Rectal smooth muscle tissue (tissue), 1 donor: ENCODE measurements at regions not wholly inside any gene's neighbourhood (a gene's known extent, or its start where the extent isn't known, plus 50 kb on each side); places are given as distances from the start of the nearest gene placed in this dataset.
"Not testable (repeated sequence)": the region's sequence is repeated elsewhere in the genome, so short reads cannot be mapped to it uniquely, and the experiment has no call there.

Source experiments
- H3K27ac ChIP-seq: one replicate; pipeline ENCODE4 v1.7.0; 2013; ENCODE audit warnings: low read depth, low read length, inconsistent platforms
- H3K27me3 ChIP-seq: one replicate; pipeline ENCODE4 v1.7.0; 2013; ENCODE audit warnings: low read length; ENCODE audit not compliant: control insufficient read depth, insufficient read depth
- H3K36me3 ChIP-seq: one replicate; pipeline ENCODE4 v1.7.0; 2013; ENCODE audit warnings: low read length; ENCODE audit not compliant: control insufficient read depth, insufficient read depth
- H3K4me1 ChIP-seq: one replicate; pipeline ENCODE4 v1.7.0; 2013; ENCODE audit warnings: low read length; ENCODE audit not compliant: control insufficient read depth, insufficient read depth
- H3K4me3 ChIP-seq: one replicate; pipeline ENCODE4 v1.7.0; 2013; ENCODE audit warnings: low read length
- H3K9ac ChIP-seq: one replicate; pipeline ENCODE4 v1.7.0; 2013; ENCODE audit warnings: low read length

GRCh38 chr2:223319601-223320000 lies 267.6 kb downstream of the KCNE4 start:
- Histone ChIP-seq H3K27ac (no peak overlapping the region), H3K27me3 (no peaks in the 10 kb centered on the region), H3K36me3 (no peaks in the 10 kb centered on the region), H3K9ac (no peak overlapping the region), H3K4me1 (peaks cover 2% of the 10 kb centered on the region), H3K4me3 (no peak overlapping the region)

- H3K4me3 ChIP-seq = no peak overlapping the region
- no peaks in the 10 kb centered on the region for H3K36me3 ChIP-seq
- no peak overlapping the region for H3K27ac ChIP-seq
These were observed 272.4 kb downstream of the KCNE4 start for GRCh38 chr2:223324402-223324801.

GRCh38 chr2:223328578-223328977 lies 273.6 kb downstream of the SCG2 start:
- Histone ChIP-seq H3K36me3 (no peaks in the 10 kb centered on the region), H3K27ac (no peak overlapping the region), H3K9ac (no peak overlapping the region), H3K4me3 (no peak overlapping the region), H3K4me1 (no peaks in the 10 kb centered on the region), H3K27me3 (no peaks in the 10 kb centered on the region)

More at GRCh38 chr2:223324402-223324801, 272.4 kb downstream of the KCNE4 start:
- Histone ChIP-seq H3K4me1 (no peaks in the 10 kb centered on the region), H3K27me3 (no peaks in the 10 kb centered on the region), H3K9ac (no peak overlapping the region)

- not testable (repeated sequence) for H3K27me3 ChIP-seq, H3K9ac ChIP-seq, H3K4me3 ChIP-seq, H3K4me1 ChIP-seq, H3K27ac ChIP-seq, H3K36me3 ChIP-seq
These were observed 271.4 kb downstream of the SCG2 start for GRCh38 chr2:223330747-223331146.

- Histone ChIP-seq H3K27ac (no peak overlapping the region), H3K4me1 (no peaks in the 10 kb centered on the region), H3K36me3 (no peaks in the 10 kb centered on the region), H3K4me3 (no peak overlapping the region), H3K9ac (no peak overlapping the region), H3K27me3 (no peaks in the 10 kb centered on the region)
These were observed 264.1 kb downstream of the SCG2 start for GRCh38 chr2:223338016-223338415.

- Histone ChIP-seq H3K27me3 (no peaks in the 10 kb centered on the region), H3K27ac (no peak overlapping the region), H3K4me3 (no peak overlapping the region), H3K36me3 (no peaks in the 10 kb centered on the region), H3K9ac (no peak overlapping the region), H3K4me1 (no peaks in the 10 kb centered on the region)
These were observed 245.1 kb downstream of the SCG2 start for GRCh38 chr2:223357076-223357475.

- H3K9ac ChIP-seq = no peak overlapping the region
These were observed 239.1 kb downstream of the SCG2 start for GRCh38 chr2:223363085-223363484.

GRCh38 chr2:223365158-223365679 lies 236.9 kb downstream of the SCG2 start:
- H3K4me3 ChIP-seq = no peak overlapping the region
- no peaks in the 10 kb centered on the region for H3K36me3 ChIP-seq
- H3K4me1 ChIP-seq = peaks cover 3% of the 10 kb centered on the region
- no peak overlapping the region for H3K27ac ChIP-seq
- H3K9ac ChIP-seq = no peak overlapping the region
- H3K27me3 ChIP-seq = no peaks in the 10 kb centered on the region

More at GRCh38 chr2:223363085-223363484, 239.1 kb downstream of the SCG2 start:
- Histone ChIP-seq H3K36me3 (no peaks in the 10 kb centered on the region), H3K27ac (no peak overlapping the region), H3K4me1 (peaks cover 3% of the 10 kb centered on the region), H3K4me3 (no peak overlapping the region), H3K27me3 (no peaks in the 10 kb centered on the region)

- Histone ChIP-seq H3K4me3 (no peak overlapping the region), H3K36me3 (no peaks in the 10 kb centered on the region), H3K4me1 (peaks cover 3% of the 10 kb centered on the region), H3K27me3 (no peaks in the 10 kb centered on the region), H3K9ac (no peak overlapping the region), H3K27ac (no peak overlapping the region)
These were observed 235.6 kb downstream of the SCG2 start for GRCh38 chr2:223366566-223366965.

GRCh38 chr2:223368481-223368880 lies 233.7 kb downstream of the SCG2 start:
- Histone ChIP-seq H3K4me1 (no peaks in the 10 kb centered on the region), H3K9ac (no peak overlapping the region), H3K36me3 (no peaks in the 10 kb centered on the region), H3K27ac (no peak overlapping the region), H3K4me3 (no peak overlapping the region), H3K27me3 (no peaks in the 10 kb centered on the region)

- H3K4me3 ChIP-seq = no peak overlapping the region
- no peak overlapping the region for H3K9ac ChIP-seq
- no peak overlapping the region for H3K27ac ChIP-seq
- H3K27me3 ChIP-seq = no peaks in the 10 kb centered on the region
- no peaks in the 10 kb centered on the region for H3K36me3 ChIP-seq
- no peaks in the 10 kb centered on the region for H3K4me1 ChIP-seq
These were observed 232.3 kb downstream of the SCG2 start for GRCh38 chr2:223369889-223370288.

GRCh38 chr2:223383315-223383714 lies 218.8 kb downstream of the SCG2 start:
- Histone ChIP-seq H3K9ac (no peak overlapping the region), H3K27ac (no peak overlapping the region), H3K4me1 (no peaks in the 10 kb centered on the region), H3K27me3 (no peaks in the 10 kb centered on the region), H3K36me3 (no peaks in the 10 kb centered on the region), H3K4me3 (no peak overlapping the region)

- Histone ChIP-seq H3K36me3 (no peaks in the 10 kb centered on the region), H3K4me3 (no peak overlapping the region)
These were observed 216.0 kb downstream of the SCG2 start for GRCh38 chr2:223386189-223386588.

More at GRCh38 chr2:223386189-223386588, 216.0 kb downstream of the SCG2 start:
- Histone ChIP-seq H3K4me1 (no peaks in the 10 kb centered on the region), H3K27ac (no peak overlapping the region), H3K9ac (no peak overlapping the region), H3K27me3 (no peaks in the 10 kb centered on the region)
